Mesendoderm (in vitro differentiated cells): ENCODE measurements at regions not wholly inside any gene's neighbourhood (a gene's known extent, or its start where the extent isn't known, plus 50 kb on each side); places are given as distances from the start of the nearest gene placed in this dataset.
A peak's percentile ranks its signal among the peaks of the same experiment; 100 is the strongest.

Experiments
- DNase-seq: peaks from one replicate; pipeline ENCODE4 v3.0.0; 2013
- H2AK5ac ChIP-seq: 2 replicates; pipeline ENCODE4 v1.6.1; 2013; ENCODE audit warnings: low read length, inconsistent platforms
- H2BK120ac ChIP-seq: 2 replicates; pipeline ENCODE4 v1.6.1; 2013; ENCODE audit warnings: low read depth, mild to moderate bottlenecking, low read length, moderate library complexity, mixed read lengths
- H2BK15ac ChIP-seq: replicated peaks from 2 replicates; pipeline ENCODE4 v1.6.1; 2013; ENCODE audit warnings: low read depth, mild to moderate bottlenecking, moderate library complexity
- H2BK5ac ChIP-seq: 2 replicates; pipeline ENCODE4 v1.6.1; 2013; ENCODE audit warnings: low read length, inconsistent platforms
- H3K18ac ChIP-seq: 2 replicates; pipeline ENCODE4 v1.6.1; 2013; ENCODE audit warnings: mild to moderate bottlenecking, low read length, mixed read lengths
- H3K23ac ChIP-seq: one replicate; pipeline ENCODE4 v1.6.1; 2013; ENCODE audit warnings: low read length
- H3K27ac ChIP-seq: 2 replicates; pipeline ENCODE4 v1.5.1; 2013; ENCODE audit warnings: low read depth, mild to moderate bottlenecking, inconsistent platforms, low read length, moderate library complexity
- H3K27me3 ChIP-seq: 2 replicates; pipeline ENCODE4 v1.6.1; 2013; ENCODE audit warnings: low read length, control low read depth, mild to moderate bottlenecking, inconsistent platforms; ENCODE audit not compliant: insufficient read depth, poor library complexity
- H3K36me3 ChIP-seq: 2 replicates; pipeline ENCODE4 v1.6.1; 2013; ENCODE audit warnings: low read length, inconsistent platforms; ENCODE audit not compliant: control insufficient read depth, insufficient read depth
- H3K4ac ChIP-seq: one replicate; pipeline ENCODE4 v1.6.1; 2013; ENCODE audit warnings: low read depth, mild to moderate bottlenecking, low read length, moderate library complexity
- H3K4me1 ChIP-seq: 2 replicates; pipeline ENCODE4 v1.6.1; 2013; ENCODE audit warnings: low read depth, low read length, inconsistent platforms; ENCODE audit not compliant: control insufficient read depth
- H3K4me2 ChIP-seq: 2 replicates; pipeline ENCODE4 v1.6.1; 2013; ENCODE audit warnings: low read length
- H3K4me3 ChIP-seq: 2 replicates; pipeline ENCODE4 v1.5.1; 2013; ENCODE audit warnings: mild to moderate bottlenecking, low read length
- H3K56ac ChIP-seq: one replicate; pipeline ENCODE4 v1.6.1; 2013; ENCODE audit warnings: low read length
- H3K79me1 ChIP-seq: 2 replicates; pipeline ENCODE4 v1.6.1; 2013; ENCODE audit warnings: low read length, inconsistent platforms
- H3K79me2 ChIP-seq: 2 replicates; pipeline ENCODE4 v1.6.1; 2013; ENCODE audit warnings: mild to moderate bottlenecking, low read length; ENCODE audit not compliant: control insufficient read depth, insufficient read depth
- H3K9ac ChIP-seq: 2 replicates; pipeline ENCODE4 v1.6.1; 2013; ENCODE audit warnings: low read length, inconsistent platforms
- H4K5ac ChIP-seq: one replicate; pipeline ENCODE4 v1.6.1; 2013; ENCODE audit warnings: low read length
- H4K8ac ChIP-seq: one replicate; pipeline ENCODE4 v1.6.1; 2013; ENCODE audit warnings: low read depth, mild to moderate bottlenecking, control low read depth, low read length, moderate library complexity
- WGBS: extraction: QIAGEN DNeasy Blood & Tissue Kit; methylation state at CpG from one replicate; pipeline ENCODE4 v1.1.7; 2013; ENCODE audit warnings: low lambda C conversion rate, missing lambda C conversion rate; ENCODE audit not compliant: insufficient coverage; ENCODE audit errors: extremely low coverage; 5-methylcytosine and 5-hydroxymethylcytosine counted together

DNA sequence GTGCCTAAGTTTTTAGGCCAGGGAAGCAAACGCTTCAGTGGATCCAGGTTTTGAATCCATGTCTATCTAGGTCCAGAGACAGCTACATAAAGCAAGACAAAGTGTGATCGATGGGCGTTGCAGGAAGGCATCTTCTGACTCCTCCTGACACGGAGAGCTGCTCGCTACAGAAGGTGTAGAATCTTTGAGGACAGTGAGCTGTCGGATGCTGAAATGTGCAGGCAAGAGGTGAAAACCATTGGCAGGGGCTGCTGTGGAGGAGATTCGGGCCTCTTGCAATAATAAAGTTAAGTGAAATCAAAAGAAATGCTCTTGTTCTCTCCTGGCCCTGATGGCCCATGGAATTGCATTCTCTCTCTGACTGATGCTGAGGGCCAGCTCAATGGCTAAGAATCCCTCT, 336.2 kb downstream of the CYRIA start:
- no peaks in the 10 kb centered on the region for H3K79me2 ChIP-seq
- no peak overlapping the region for H2BK5ac ChIP-seq
- no peak overlapping the region for H3K9ac ChIP-seq
- no peak overlapping the region for H2AK5ac ChIP-seq
- no peak overlapping the region for H2BK120ac ChIP-seq
- H3K27me3 ChIP-seq = no peaks in the 10 kb centered on the region
- no peaks in the 10 kb centered on the region for H3K36me3 ChIP-seq
- no peak overlapping the region for H3K4ac ChIP-seq
- H3K56ac ChIP-seq = no peak overlapping the region
- no peak overlapping the region for H3K4me2 ChIP-seq
- WGBS = no CpG with 5 or more reads among the region's 7 CpGs
- H2BK15ac ChIP-seq = no peak overlapping the region
- H3K4me3 ChIP-seq = no peak overlapping the region
- H3K4me1 ChIP-seq = peaks cover 4% of the 10 kb centered on the region
- no peak overlapping the region for H4K8ac ChIP-seq
- H3K79me1 ChIP-seq = no peaks in the 10 kb centered on the region
- H3K23ac ChIP-seq = no peak overlapping the region
- no peak for DNase-seq
- peak overlapping the region; percentile 55 for H3K27ac ChIP-seq
- H3K18ac ChIP-seq = no peak overlapping the region
- no peak overlapping the region for H4K5ac ChIP-seq

DNA sequence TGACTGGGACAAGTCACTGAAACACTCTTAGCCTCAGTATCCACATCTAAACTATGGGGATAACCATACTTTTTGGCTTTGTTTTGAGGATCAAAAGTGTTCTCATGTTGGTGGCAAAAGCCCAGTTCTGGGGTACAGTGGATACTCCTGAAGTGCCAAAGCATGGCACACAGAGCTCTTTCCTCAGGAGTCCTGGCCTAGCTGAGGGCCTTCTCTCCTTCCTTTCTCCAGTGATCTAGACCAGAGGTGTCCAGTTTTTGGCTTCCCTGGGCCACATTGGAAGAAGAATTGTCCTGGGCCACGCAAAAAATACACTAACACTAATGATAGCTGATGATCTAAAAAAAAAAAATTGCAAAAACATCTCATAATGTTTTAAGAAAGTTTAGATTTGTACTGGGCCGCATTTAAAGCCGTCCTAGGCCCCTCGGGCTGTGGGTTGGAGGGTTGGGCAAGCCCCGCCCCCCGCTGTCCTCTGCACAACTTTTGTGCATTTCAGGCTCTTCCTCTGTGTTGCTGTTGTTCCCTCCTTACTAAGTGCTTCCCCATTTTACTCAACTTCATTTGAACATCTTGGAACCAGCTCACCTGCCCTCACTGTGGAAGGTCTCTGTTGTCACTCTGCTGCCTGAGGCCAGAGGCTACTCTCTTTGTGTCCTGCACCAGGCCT, 337.0 kb downstream of the CYRIA start:
- Histone ChIP-seq H3K27ac (no peak overlapping the region), H2BK120ac (no peak overlapping the region), H3K36me3 (no peaks in the 10 kb centered on the region), H3K79me2 (no peaks in the 10 kb centered on the region), H3K4me2 (no peak overlapping the region), H3K4me3 (no peak overlapping the region), H3K23ac (no peak overlapping the region), H4K8ac (no peak overlapping the region), H3K4ac (no peak overlapping the region), H3K4me1 (peaks cover 4% of the 10 kb centered on the region), H3K9ac (no peak overlapping the region), H3K79me1 (no peaks in the 10 kb centered on the region), H3K56ac (no peak overlapping the region), H2AK5ac (no peak overlapping the region), H3K27me3 (no peaks in the 10 kb centered on the region), H3K18ac (no peak overlapping the region), H2BK5ac (no peak overlapping the region), H4K5ac (no peak overlapping the region), H2BK15ac (no peak overlapping the region)
- no CpG with 5 or more reads among the region's 6 CpGs for WGBS
- no peak for DNase-seq

DNA sequence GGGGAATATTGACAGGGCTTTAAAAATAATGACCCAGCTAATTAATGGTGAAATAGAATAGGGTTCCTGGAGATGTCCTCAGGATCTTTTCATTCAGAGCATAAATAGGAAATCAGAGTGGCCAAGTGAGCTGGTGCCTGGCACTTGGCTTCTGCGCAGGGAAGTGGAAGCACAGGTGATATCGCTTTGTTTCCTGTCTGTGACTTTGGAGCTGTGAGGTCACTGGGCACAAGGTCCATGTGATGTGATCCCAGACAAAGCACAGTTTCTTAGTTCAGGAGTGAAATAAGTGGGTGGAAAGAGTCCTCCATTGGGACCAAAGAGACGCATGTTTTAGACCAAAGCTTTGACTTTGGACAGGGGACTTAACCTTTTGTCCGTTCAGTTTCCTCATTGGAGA, 338.3 kb downstream of the CYRIA start:
- H2BK15ac ChIP-seq = no peak overlapping the region
- no peaks in the 10 kb centered on the region for H3K27me3 ChIP-seq
- no peak overlapping the region for H4K5ac ChIP-seq
- no peak overlapping the region for H2BK120ac ChIP-seq
- H3K36me3 ChIP-seq = no peaks in the 10 kb centered on the region
- H2AK5ac ChIP-seq = no peak overlapping the region
- no peak overlapping the region for H3K4ac ChIP-seq
- no peak overlapping the region for H3K4me3 ChIP-seq
- H3K4me1 ChIP-seq = peaks cover 4% of the 10 kb centered on the region
- no peak overlapping the region for H3K18ac ChIP-seq
- no peaks in the 10 kb centered on the region for H3K79me2 ChIP-seq
- WGBS = no CpG with 5 or more reads among the region's 4 CpGs
- H3K23ac ChIP-seq = no peak overlapping the region
- H3K4me2 ChIP-seq = no peak overlapping the region
- no peak overlapping the region for H3K27ac ChIP-seq
- H3K56ac ChIP-seq = no peak overlapping the region
- H3K79me1 ChIP-seq = no peaks in the 10 kb centered on the region
- no peak for DNase-seq
- H4K8ac ChIP-seq = no peak overlapping the region
- H2BK5ac ChIP-seq = no peak overlapping the region
- H3K9ac ChIP-seq = no peak overlapping the region

DNA sequence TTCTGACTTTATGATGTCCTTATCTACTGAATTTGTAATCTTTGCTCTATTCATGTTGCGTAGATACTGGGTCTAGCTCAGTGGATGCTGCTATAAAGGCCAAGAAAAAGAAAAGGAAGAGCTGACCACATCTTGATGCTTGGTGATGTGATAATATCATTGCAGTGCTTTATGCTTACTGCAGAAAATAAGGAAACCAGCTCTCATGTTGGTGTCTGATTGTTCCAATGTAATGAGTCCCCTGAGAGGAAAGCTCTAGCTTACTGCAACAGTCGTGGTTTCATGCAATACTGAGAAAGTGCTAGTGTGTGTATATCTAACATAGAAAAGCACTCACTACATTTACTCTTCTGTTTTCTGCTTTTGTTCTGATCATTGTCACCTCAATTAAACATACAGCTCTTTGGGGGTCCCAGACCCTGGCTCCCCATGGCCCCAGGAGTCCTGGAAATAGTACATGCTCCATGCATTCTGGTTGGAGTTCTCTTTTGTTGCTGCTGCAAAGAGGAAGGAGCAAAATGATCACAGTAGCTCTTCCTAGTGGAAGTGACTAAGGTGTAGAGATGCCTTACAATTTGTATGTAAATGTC, 338.8 kb downstream of the CYRIA start:
- no peak overlapping the region for H2BK5ac ChIP-seq
- H3K4me3 ChIP-seq = no peak overlapping the region
- no peak overlapping the region for H3K18ac ChIP-seq
- peaks cover 4% of the 10 kb centered on the region for H3K4me1 ChIP-seq
- H3K9ac ChIP-seq = no peak overlapping the region
- no peaks in the 10 kb centered on the region for H3K79me2 ChIP-seq
- H3K23ac ChIP-seq = no peak overlapping the region
- no peak overlapping the region for H4K8ac ChIP-seq
- H3K36me3 ChIP-seq = no peaks in the 10 kb centered on the region
- WGBS = no CpG with 5 or more reads among the region's 2 CpGs
- H2BK120ac ChIP-seq = no peak overlapping the region
- no peak for DNase-seq
- no peaks in the 10 kb centered on the region for H3K27me3 ChIP-seq
- H4K5ac ChIP-seq = no peak overlapping the region
- no peak overlapping the region for H3K4ac ChIP-seq
- no peaks in the 10 kb centered on the region for H3K79me1 ChIP-seq
- no peak overlapping the region for H2AK5ac ChIP-seq
- H3K4me2 ChIP-seq = no peak overlapping the region
- H3K56ac ChIP-seq = no peak overlapping the region
- H3K27ac ChIP-seq = no peak overlapping the region
- no peak overlapping the region for H2BK15ac ChIP-seq

DNA sequence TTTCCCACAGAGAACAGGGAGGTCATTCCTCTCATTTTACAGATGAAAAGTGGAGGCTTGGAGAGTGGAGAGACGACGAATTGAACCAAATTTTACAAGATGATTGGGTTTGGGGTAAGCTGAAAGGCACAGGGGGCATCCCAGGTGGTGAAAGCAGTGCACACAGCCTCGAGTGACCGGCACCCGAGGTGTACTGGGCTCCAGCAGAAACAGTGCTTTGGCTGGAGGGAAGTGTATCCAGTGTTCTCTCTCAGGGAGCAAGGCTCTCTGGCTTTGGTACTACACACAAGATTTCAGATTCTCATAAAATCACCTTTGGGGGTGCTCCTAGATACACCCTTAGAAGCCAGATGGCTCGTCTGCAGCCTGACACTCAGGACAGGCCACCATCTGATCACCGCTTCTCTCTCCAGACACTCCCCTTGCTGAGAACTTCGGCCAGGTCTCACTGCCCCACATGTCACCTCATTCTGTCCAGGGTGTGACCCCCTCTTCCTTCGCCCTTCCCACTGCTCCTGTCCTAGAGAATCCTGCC, 339.6 kb downstream of the CYRIA start:
- H2BK5ac ChIP-seq = no peak overlapping the region
- no peak overlapping the region for H3K4me3 ChIP-seq
- no peaks in the 10 kb centered on the region for H3K27me3 ChIP-seq
- no peak overlapping the region for H4K5ac ChIP-seq
- H2AK5ac ChIP-seq = no peak overlapping the region
- H3K27ac ChIP-seq = no peak overlapping the region
- no peaks in the 10 kb centered on the region for H3K36me3 ChIP-seq
- H3K4me2 ChIP-seq = no peak overlapping the region
- H3K4me1 ChIP-seq = peaks cover 3% of the 10 kb centered on the region
- H2BK120ac ChIP-seq = no peak overlapping the region
- no peak overlapping the region for H3K9ac ChIP-seq
- H3K18ac ChIP-seq = no peak overlapping the region
- no peak overlapping the region for H3K4ac ChIP-seq
- H3K56ac ChIP-seq = no peak overlapping the region
- H2BK15ac ChIP-seq = no peak overlapping the region
- H3K23ac ChIP-seq = no peak overlapping the region
- WGBS = no CpG with 5 or more reads among the region's 9 CpGs
- no peaks in the 10 kb centered on the region for H3K79me2 ChIP-seq
- DNase-seq = no peak
- H4K8ac ChIP-seq = no peak overlapping the region
- no peaks in the 10 kb centered on the region for H3K79me1 ChIP-seq
